MM.1S (cell line): ENCODE measurements at regions not wholly inside any gene's neighbourhood (a gene's known extent, or its start where the extent isn't known, plus 50 kb on each side); places are given as distances from the start of the nearest gene placed in this dataset.

Source experiments
- DNase-seq: peaks from one replicate; pipeline ENCODE4 v3.0.0-alpha.2; 2015
- H2AFZ ChIP-seq: fragments of 300-600 bp; sonication (generic); 2 replicates; pipeline ENCODE4 v1.6.0; 2016; ENCODE audit warnings: antibody characterized with exemption, low read length
- H3F3A ChIP-seq: fragments of 300-600 bp; sonication (generic); 2 replicates; pipeline ENCODE4 v1.6.1; 2016; ENCODE audit warnings: mild to moderate bottlenecking, antibody characterized with exemption, low read length, moderate library complexity, mixed read lengths; ENCODE audit not compliant: insufficient read depth
- H3K27ac ChIP-seq: fragments of 300-600 bp; sonication (generic); 2 replicates; pipeline ENCODE4 v1.5.1; 2016; ENCODE audit warnings: mild to moderate bottlenecking, low read length
- H3K27me3 ChIP-seq: fragments of 300-600 bp; sonication (generic); replicated peaks from 2 replicates; pipeline ENCODE4 v1.6.0; 2016; ENCODE audit warnings: low read length; ENCODE audit not compliant: insufficient read depth
- H3K36me3 ChIP-seq: fragments of 300-600 bp; sonication (generic); replicated peaks from 2 replicates; pipeline ENCODE4 v1.6.1; 2016; ENCODE audit warnings: mild to moderate bottlenecking, low read length, mixed read lengths; ENCODE audit not compliant: insufficient read depth
- H3K4me1 ChIP-seq: fragments of 300-600 bp; sonication (generic); 2 replicates; pipeline ENCODE4 v1.6.1; 2016; ENCODE audit warnings: low read length, mixed read lengths
- H3K4me2 ChIP-seq: fragments of 300-600 bp; sonication (generic); 2 replicates; pipeline ENCODE4 v1.6.0; 2016; ENCODE audit warnings: low read depth, low read length
- H3K4me3 ChIP-seq: fragments of 300-600 bp; sonication (generic); 2 replicates; pipeline ENCODE4 v1.5.1; 2016; ENCODE audit warnings: low read length, mixed read lengths
- H3K79me2 ChIP-seq: fragments of 300-600 bp; sonication (generic); 2 replicates; pipeline ENCODE4 v1.6.1; 2016; ENCODE audit warnings: mixed run types, low read length, mixed read lengths
- H3K9ac ChIP-seq: fragments of 300-600 bp; sonication (generic); 2 replicates; pipeline ENCODE4 v1.6.1; 2016; ENCODE audit warnings: low read length, mixed read lengths
- H3K9me2 ChIP-seq: fragments of 300-600 bp; sonication (generic); replicated peaks from 2 replicates; pipeline ENCODE4 v1.6.1; 2016; ENCODE audit warnings: mild to moderate bottlenecking, low read length, mixed read lengths; ENCODE audit not compliant: insufficient read depth
- H3K9me3 ChIP-seq: fragments of 300-600 bp; sonication (generic); replicated peaks from 2 replicates; pipeline ENCODE4 v1.6.1; 2016; ENCODE audit warnings: mild to moderate bottlenecking, low read length, mixed read lengths; ENCODE audit not compliant: insufficient read depth
- H4K20me1 ChIP-seq: fragments of 300-600 bp; sonication (generic); 2 replicates; pipeline ENCODE4 v1.6.1; 2016; ENCODE audit warnings: mild to moderate bottlenecking, low read length, moderate library complexity, mixed read lengths; ENCODE audit not compliant: insufficient read depth
- CTCF ChIP-seq: fragments of 300-600 bp; sonication (generic); IDR thresholded peaks from 2 replicates; pipeline ENCODE4 v1.5.1; 2016; ENCODE audit warnings: antibody characterized with exemption, low read length, mixed read lengths
- EZH2 ChIP-seq: fragments of 300-600 bp; sonication (generic); optimal IDR thresholded peaks from 2 replicates; pipeline ENCODE3; 2017; ENCODE audit warnings: low read depth, mild to moderate bottlenecking, antibody characterized with exemption, low read length, mixed read lengths
- EZH2phosphoT487 ChIP-seq: fragments of 300-600 bp; sonication (generic); IDR thresholded peaks from 2 replicates; pipeline ENCODE4 v1.6.1; 2018; ENCODE audit warnings: antibody characterized with exemption, low read length

GRCh38 chr5:175317872-175318271 lies 126.1 kb downstream of the DRD1 start:
- Histone ChIP-seq H3K4me3 (no peak overlapping the region), H3K9ac (no peak overlapping the region), H3K27me3 (no peaks in the 10 kb centered on the region), H4K20me1 (no peaks in the 10 kb centered on the region), H3K4me2 (no peak overlapping the region), H3K9me2 (no peaks in the 10 kb centered on the region), H3F3A (no peaks in the 10 kb centered on the region), H3K36me3 (no peaks in the 10 kb centered on the region), H2AFZ (no peak overlapping the region), H3K9me3 (no peaks in the 10 kb centered on the region), H3K27ac (no peak overlapping the region), H3K79me2 (no peaks in the 10 kb centered on the region), H3K4me1 (no peaks in the 10 kb centered on the region)
- TF ChIP-seq EZH2phosphoT487 (no peak), EZH2 (no peak), CTCF (no peak)
- no peak for DNase-seq

- no peak for DNase-seq
- TF ChIP-seq EZH2phosphoT487 (no peak), EZH2 (no peak), CTCF (no peak)
- Histone ChIP-seq H3K4me2 (no peak overlapping the region), H3K27ac (no peak overlapping the region), H3K4me3 (no peak overlapping the region), H3K9ac (no peak overlapping the region), H3F3A (no peaks in the 10 kb centered on the region), H3K9me3 (no peaks in the 10 kb centered on the region), H3K27me3 (no peaks in the 10 kb centered on the region), H3K9me2 (no peaks in the 10 kb centered on the region), H3K36me3 (no peaks in the 10 kb centered on the region), H4K20me1 (no peaks in the 10 kb centered on the region), H2AFZ (no peak overlapping the region; the same call in 1 of the 2 replicates), H3K4me1 (no peaks in the 10 kb centered on the region), H3K79me2 (no peaks in the 10 kb centered on the region)
Measured at GRCh38 chr5:175309218-175309810, 134.7 kb downstream of the DRD1 start.

- Histone ChIP-seq H3K36me3 (no peaks in the 10 kb centered on the region), H2AFZ (no peak overlapping the region), H3K27ac (no peak overlapping the region), H3K4me1 (no peaks in the 10 kb centered on the region), H3K9ac (no peak overlapping the region), H3K4me3 (no peak overlapping the region), H3K9me2 (no peaks in the 10 kb centered on the region), H3K79me2 (no peaks in the 10 kb centered on the region), H3K9me3 (no peaks in the 10 kb centered on the region), H4K20me1 (no peaks in the 10 kb centered on the region), H3K27me3 (no peaks in the 10 kb centered on the region), H3F3A (no peaks in the 10 kb centered on the region), H3K4me2 (no peak overlapping the region)
- TF ChIP-seq EZH2 (no peak), CTCF (no peak), EZH2phosphoT487 (no peak)
- DNase-seq, result no peak
Measured at GRCh38 chr5:175308701-175309100, 135.3 kb downstream of the DRD1 start.
